ENCODE measurements at regions not wholly inside any gene's neighbourhood (a gene's known extent, or its start where the extent isn't known, plus 50 kb on each side); places are given as distances from the start of the nearest gene placed in this dataset.

GRCh38 chr6:163667372-163668060 lies 253.0 kb downstream of the QKI start:
- no peak for TF ChIP-seq CTCF (IDR thresholded peaks at IDR 0.05)
- TF ChIP-seq POLR2A (IDR thresholded peaks at IDR 0.05), result no peak
- no peak for TF ChIP-seq POLR2AphosphoS5 (IDR thresholded peaks at IDR 0.05)
